Muscle layer of colon (tissue), 2 donors: ENCODE measurements at regions not wholly inside any gene's neighbourhood (a gene's known extent, or its start where the extent isn't known, plus 50 kb on each side); places are given as distances from the start of the nearest gene placed in this dataset.

Experiments
- H3K27ac ChIP-seq: one replicate; pipeline ENCODE4 v1.7.0; 2013; ENCODE audit warnings: low read depth, mild to moderate bottlenecking, low read length, moderate library complexity
- H3K27me3 ChIP-seq, 2 donors: one replicate each; pipeline ENCODE4 v1.7.0; 2013; ENCODE audit warnings: low read length in 2 of 2, mild to moderate bottlenecking in 2 of 2; ENCODE audit not compliant: insufficient read depth in 2 of 2, control insufficient read depth in 1 of 2
- H3K36me3 ChIP-seq: one replicate; pipeline ENCODE4 v1.7.0; 2013; ENCODE audit warnings: mild to moderate bottlenecking, low read length; ENCODE audit not compliant: insufficient read depth
- H3K4me1 ChIP-seq: one replicate; pipeline ENCODE4 v1.7.0; 2013; ENCODE audit warnings: mild to moderate bottlenecking, low read length; ENCODE audit not compliant: insufficient read depth
- H3K4me3 ChIP-seq, 2 donors: one replicate each; pipeline ENCODE4 v1.7.0; 2013; ENCODE audit warnings: low read length in 2 of 2, low read depth in 1 of 2, mild to moderate bottlenecking in 1 of 2, moderate library complexity in 1 of 2
- H3K9ac ChIP-seq: one replicate; pipeline ENCODE4 v1.7.0; 2013; ENCODE audit warnings: low read length
- H3K9me3 ChIP-seq: one replicate; pipeline ENCODE4 v1.7.0; 2013; ENCODE audit warnings: mild to moderate bottlenecking, low read length
- donor health status: abdominal sarcoma.
- donor health status: Adenocarcinoma of cecum.

GRCh38 chr4:181685461-181685860 is 557.7 kb upstream of the TENM3 start:
- Histone ChIP-seq H3K27ac (no peak overlapping the region), H3K9me3 (no peaks in the 10 kb centered on the region), H3K36me3 (no peaks in the 10 kb centered on the region), H3K4me3 (no peak overlapping the region), H3K27me3 (no peaks in the 10 kb centered on the region), H3K9ac (no peak overlapping the region), H3K4me1 (no peaks in the 10 kb centered on the region)

GRCh38 chr4:181685911-181686310 is 557.3 kb upstream of the TENM3 start:
- no peaks in the 10 kb centered on the region for H3K36me3 ChIP-seq
- H3K4me3 ChIP-seq, result no peak overlapping the region
- no peak overlapping the region for H3K9ac ChIP-seq
- no peaks in the 10 kb centered on the region for H3K4me1 ChIP-seq
- no peak overlapping the region for H3K27ac ChIP-seq
- H3K27me3 ChIP-seq, result no peaks in the 10 kb centered on the region
- no peaks in the 10 kb centered on the region for H3K9me3 ChIP-seq

GRCh38 chr4:181687116-181687515 is 556.1 kb upstream of the TENM3 start:
- no peaks in the 10 kb centered on the region for H3K36me3 ChIP-seq
- H3K4me3 ChIP-seq, result no peak overlapping the region
- H3K9ac ChIP-seq, result no peak overlapping the region
- H3K4me1 ChIP-seq, result no peaks in the 10 kb centered on the region
- no peak overlapping the region for H3K27ac ChIP-seq
- H3K27me3 ChIP-seq, result no peaks in the 10 kb centered on the region
- H3K9me3 ChIP-seq, result no peaks in the 10 kb centered on the region

- Histone ChIP-seq H3K27me3 (no peaks in the 10 kb centered on the region), H3K36me3 (no peaks in the 10 kb centered on the region), H3K4me3 (no peak overlapping the region), H3K27ac (no peak overlapping the region), H3K4me1 (no peaks in the 10 kb centered on the region), H3K9ac (no peak overlapping the region), H3K9me3 (no peaks in the 10 kb centered on the region)
These were observed 554.8 kb upstream of the TENM3 start for GRCh38 chr4:181688432-181688831.

GRCh38 chr4:181688872-181689271 is 554.3 kb upstream of the TENM3 start:
- no peaks in the 10 kb centered on the region for H3K4me1 ChIP-seq
- H3K4me3 ChIP-seq, result no peak overlapping the region
- H3K9me3 ChIP-seq, result no peaks in the 10 kb centered on the region

GRCh38 chr4:181690498-181690897 is 552.7 kb upstream of the TENM3 start:
- Histone ChIP-seq H3K4me3 (no peak overlapping the region), H3K9ac (no peak overlapping the region), H3K36me3 (no peaks in the 10 kb centered on the region), H3K4me1 (no peaks in the 10 kb centered on the region), H3K27me3 (no peaks in the 10 kb centered on the region), H3K27ac (no peak overlapping the region), H3K9me3 (no peaks in the 10 kb centered on the region)

More at GRCh38 chr4:181688872-181689271, 554.3 kb upstream of the TENM3 start:
- Histone ChIP-seq H3K9ac (no peak overlapping the region), H3K36me3 (no peaks in the 10 kb centered on the region), H3K27ac (no peak overlapping the region), H3K27me3 (no peaks in the 10 kb centered on the region)

GRCh38 chr4:181692965-181693364 is 550.2 kb upstream of the TENM3 start:
- no peak overlapping the region for H3K27ac ChIP-seq
- no peaks in the 10 kb centered on the region for H3K4me1 ChIP-seq
- no peaks in the 10 kb centered on the region for H3K27me3 ChIP-seq

GRCh38 chr4:181693517-181693916 is 549.7 kb upstream of the TENM3 start:
- Histone ChIP-seq H3K27me3 (no peaks in the 10 kb centered on the region), H3K9ac (no peak overlapping the region), H3K27ac (no peak overlapping the region), H3K9me3 (no peaks in the 10 kb centered on the region), H3K36me3 (no peaks in the 10 kb centered on the region), H3K4me1 (no peaks in the 10 kb centered on the region), H3K4me3 (no peak overlapping the region)

More at GRCh38 chr4:181692965-181693364, 550.2 kb upstream of the TENM3 start:
- Histone ChIP-seq H3K36me3 (no peaks in the 10 kb centered on the region), H3K4me3 (no peak overlapping the region), H3K9ac (no peak overlapping the region), H3K9me3 (no peaks in the 10 kb centered on the region)

- Histone ChIP-seq H3K27me3 (no peaks in the 10 kb centered on the region), H3K27ac (no peak overlapping the region), H3K9me3 (no peaks in the 10 kb centered on the region), H3K9ac (no peak overlapping the region), H3K4me1 (no peaks in the 10 kb centered on the region), H3K4me3 (no peak overlapping the region), H3K36me3 (no peaks in the 10 kb centered on the region)
These were observed 545.0 kb upstream of the TENM3 start for GRCh38 chr4:181698221-181698620.

- H3K27me3 ChIP-seq, result no peaks in the 10 kb centered on the region
- no peak overlapping the region for H3K9ac ChIP-seq
- H3K4me3 ChIP-seq, result no peak overlapping the region
- H3K4me1 ChIP-seq, result no peaks in the 10 kb centered on the region
- no peaks in the 10 kb centered on the region for H3K36me3 ChIP-seq
- H3K27ac ChIP-seq, result no peak overlapping the region
- no peaks in the 10 kb centered on the region for H3K9me3 ChIP-seq
These were observed 542.0 kb upstream of the TENM3 start for GRCh38 chr4:181701214-181701613.

GRCh38 chr4:181701894-181702293 is 541.3 kb upstream of the TENM3 start:
- no peak overlapping the region for H3K9ac ChIP-seq
- no peaks in the 10 kb centered on the region for H3K9me3 ChIP-seq
- H3K27me3 ChIP-seq, result no peaks in the 10 kb centered on the region
- H3K27ac ChIP-seq, result no peak overlapping the region
- H3K4me3 ChIP-seq, result no peak overlapping the region
- H3K4me1 ChIP-seq, result no peaks in the 10 kb centered on the region
- H3K36me3 ChIP-seq, result no peaks in the 10 kb centered on the region

- Histone ChIP-seq H3K36me3 (no peaks in the 10 kb centered on the region), H3K27ac (no peak overlapping the region), H3K4me1 (no peaks in the 10 kb centered on the region), H3K9me3 (no peaks in the 10 kb centered on the region), H3K9ac (no peak overlapping the region), H3K27me3 (no peaks in the 10 kb centered on the region), H3K4me3 (no peak overlapping the region)
These were observed 540.2 kb upstream of the TENM3 start for GRCh38 chr4:181702864-181703495.
